ENCODE measurements at regions not wholly inside any gene's neighbourhood (a gene's known extent, or its start where the extent isn't known, plus 50 kb on each side); places are given as distances from the start of the nearest gene placed in this dataset.
"Not testable (repeated sequence)": the region's sequence is repeated elsewhere in the genome, so short reads cannot be mapped to it uniquely, and the experiment has no call there.

GRCh38 chr20:30505566-30505965 is 751.9 kb upstream of the DEFB115 start:
- no peak for DNase-seq (ENCODE audit: extremely low read depth in 1 of 11, low read depth in 9 of 11, low spot score in 4 of 11)

GRCh38 chr20:30506100-30506499 is 751.4 kb upstream of the DEFB115 start:
- no peak for DNase-seq (ENCODE audit: extremely low read depth in 1 of 11, low read depth in 9 of 11, low spot score in 4 of 11)

GRCh38 chr20:30508382-30508781 is 749.1 kb upstream of the DEFB115 start:
- not testable (repeated sequence) for DNase-seq (ENCODE audit: extremely low read depth in 1 of 11, low read depth in 9 of 11, low spot score in 4 of 11)

- DNase-seq (ENCODE audit: extremely low read depth in 1 of 11, low read depth in 9 of 11, low spot score in 4 of 11): no peak
Observed at GRCh38 chr20:30511322-30512030, 746.0 kb upstream of the DEFB115 start.

GRCh38 chr20:30513050-30513628 is 744.3 kb upstream of the DEFB115 start:
- DNase-seq (ENCODE audit: extremely low read depth in 1 of 11, low read depth in 9 of 11, low spot score in 4 of 11): no peak

- not testable (repeated sequence) for DNase-seq (ENCODE audit: extremely low read depth in 1 of 11, low read depth in 9 of 11, low spot score in 4 of 11)
Observed at GRCh38 chr20:30515915-30516314, 741.5 kb upstream of the DEFB115 start.

- not testable (repeated sequence) for DNase-seq (ENCODE audit: extremely low read depth in 1 of 11, low read depth in 9 of 11, low spot score in 4 of 11)
Observed at GRCh38 chr20:30518906-30519305, 738.6 kb upstream of the DEFB115 start.

- not testable (repeated sequence) for DNase-seq (ENCODE audit: extremely low read depth in 1 of 11, low read depth in 9 of 11, low spot score in 4 of 11)
Observed at GRCh38 chr20:30521686-30522415, 735.6 kb upstream of the DEFB115 start.

- DNase-seq (ENCODE audit: extremely low read depth in 1 of 11, low read depth in 9 of 11, low spot score in 4 of 11): not testable (repeated sequence)
Observed at GRCh38 chr20:30524155-30524554, 733.3 kb upstream of the DEFB115 start.

- not testable (repeated sequence) for DNase-seq (ENCODE audit: extremely low read depth in 1 of 11, low read depth in 9 of 11, low spot score in 4 of 11)
Observed at GRCh38 chr20:30524761-30525160, 732.7 kb upstream of the DEFB115 start.

GRCh38 chr20:30533653-30534052 is 723.8 kb upstream of the DEFB115 start:
- DNase-seq (ENCODE audit: extremely low read depth in 1 of 11, low read depth in 9 of 11, low spot score in 4 of 11): not testable (repeated sequence)

- DNase-seq (ENCODE audit: extremely low read depth in 1 of 11, low read depth in 9 of 11, low spot score in 4 of 11): peak in 7 of 11 donors; percentile 2 to 21 (median 6)
Observed at GRCh38 chr20:30537459-30537858, 720.0 kb upstream of the DEFB115 start.

GRCh38 chr20:30540330-30541069 is 717.0 kb upstream of the DEFB115 start:
- not testable (repeated sequence) for DNase-seq (ENCODE audit: extremely low read depth in 1 of 11, low read depth in 9 of 11, low spot score in 4 of 11)

GRCh38 chr20:30551236-30551635 is 706.2 kb upstream of the DEFB115 start:
- not testable (repeated sequence) for DNase-seq (ENCODE audit: extremely low read depth in 1 of 11, low read depth in 9 of 11, low spot score in 4 of 11)

GRCh38 chr20:30556797-30557196 is 700.7 kb upstream of the DEFB115 start:
- DNase-seq (ENCODE audit: extremely low read depth in 1 of 11, low read depth in 9 of 11, low spot score in 4 of 11): not testable (repeated sequence)

- DNase-seq (ENCODE audit: extremely low read depth in 1 of 11, low read depth in 9 of 11, low spot score in 4 of 11): not testable (repeated sequence)
Observed at GRCh38 chr20:30565086-30565485, 692.4 kb upstream of the DEFB115 start.

- not testable (repeated sequence) for DNase-seq (ENCODE audit: extremely low read depth in 1 of 11, low read depth in 9 of 11, low spot score in 4 of 11)
Observed at GRCh38 chr20:30569867-30570266, 687.6 kb upstream of the DEFB115 start.

- not testable (repeated sequence) for DNase-seq (ENCODE audit: extremely low read depth in 1 of 11, low read depth in 9 of 11, low spot score in 4 of 11)
Observed at GRCh38 chr20:30570622-30571021, 686.8 kb upstream of the DEFB115 start.

GRCh38 chr20:30574337-30574736 is 683.1 kb upstream of the DEFB115 start:
- not testable (repeated sequence) for DNase-seq (ENCODE audit: extremely low read depth in 1 of 11, low read depth in 9 of 11, low spot score in 4 of 11)
